ENCODE measurements at regions not wholly inside any gene's neighbourhood (a gene's known extent, or its start where the extent isn't known, plus 50 kb on each side); places are given as distances from the start of the nearest gene placed in this dataset.
A peak's percentile ranks its signal among the peaks of the same experiment; 100 is the strongest.

DNA sequence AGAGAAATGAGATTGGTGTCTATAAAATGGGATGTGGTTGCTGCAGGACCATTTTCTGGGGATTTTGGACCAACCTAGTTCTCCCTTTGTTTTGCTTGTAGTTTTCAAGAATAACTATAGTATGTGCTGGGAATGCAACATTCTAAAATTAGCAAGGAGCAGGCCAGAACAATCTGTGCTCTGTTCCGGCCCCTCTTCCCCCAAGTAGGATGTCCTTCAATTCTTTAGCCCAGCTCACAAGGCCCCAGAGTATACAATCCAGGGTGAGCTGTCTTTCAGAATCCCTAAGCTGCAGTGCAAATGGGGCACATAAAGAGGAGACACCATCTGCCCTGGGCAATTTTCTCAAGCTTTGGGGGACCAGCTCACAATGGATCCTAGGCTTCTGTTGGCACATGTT, 809.1 kb downstream of the TNS3 start:
- H2BK5ac ChIP-seq (ENCODE audit: low read depth, low read length): no peak overlapping the region
- 92% methylated on average over 1 of the region's 1 CpG; no CpG with 5 or more reads in 1 of the 2 experiments for WGBS, 2 experiments (ENCODE audit: extremely low coverage in 1 of 2, insufficient coverage in 1 of 2, insufficient read length in 1 of 2, insufficient replicate concordance in 2 of 2, low coverage in 1 of 2, low lambda C conversion rate in 2 of 2, missing lambda C conversion rate in 1 of 2)
- no peak for FAIRE-seq
- no peaks in the 10 kb centered on the region for H3K23me2 ChIP-seq (ENCODE audit: low read depth, low read length)
- H3K9me3 ChIP-seq (ENCODE audit: insufficient read depth in 2 of 2, low read depth in 1 of 2, low read length in 1 of 2): peaks cover 11 to 18% of the 10 kb centered on the region in 2 experiments; a peak in 3 of 4 replicates
- no peak overlapping the region for H3K4me2 ChIP-seq (ENCODE audit: insufficient read depth in 1 of 2, low read depth in 2 of 2, low read length in 2 of 2)
- H4K20me1 ChIP-seq (replicated peaks in 1 of 2; ENCODE audit: control insufficient read depth in 1 of 2, insufficient read depth in 2 of 2, low read length in 2 of 2): no peaks in the 10 kb centered on the region
- no peak overlapping the region for H3K23ac ChIP-seq (ENCODE audit: insufficient read length)
- no peak overlapping the region for H3K27ac ChIP-seq (ENCODE audit: low read depth, low read length)
- no peak overlapping the region for H2AK5ac ChIP-seq (ENCODE audit: low read depth, low read length)
- no peak overlapping the region for H4K8ac ChIP-seq (ENCODE audit: extremely low read depth, insufficient read depth, low read length)
- no peaks in the 10 kb centered on the region for H3K36me3 ChIP-seq (ENCODE audit: control insufficient read depth in 2 of 4, insufficient read depth in 4 of 4, low read length in 3 of 4)
- no peak overlapping the region for H3K18ac ChIP-seq (ENCODE audit: extremely low read depth, low read length)
- no peak overlapping the region for H3K56ac ChIP-seq (replicated peaks; ENCODE audit: insufficient read length, low read depth, low read length)
- no peak overlapping the region for H3K4me3 ChIP-seq (ENCODE audit: extremely low read depth in 1 of 4, insufficient read depth in 2 of 4, low read depth in 3 of 4, low read length in 4 of 4)
- no peak overlapping the region for H3K14ac ChIP-seq (ENCODE audit: insufficient read length)
- H2BK120ac ChIP-seq (replicated peaks; ENCODE audit: low read depth, low read length): no peak overlapping the region
- H4K5ac ChIP-seq (ENCODE audit: insufficient read length, low read depth, low read length): no peak overlapping the region
- H3K27me3 ChIP-seq (replicated peaks in 1 of 4; ENCODE audit: control insufficient read depth in 3 of 4, extremely low read depth in 1 of 4, insufficient read depth in 3 of 4, low read length in 3 of 4): no peaks in the 10 kb centered on the region
- POLR2A ChIA-PET (ENCODE audit: partially characterized antibody): no interaction called here
- H2BK12ac ChIP-seq (ENCODE audit: low read depth, low read length): no peak overlapping the region
- H3K4me1 ChIP-seq (replicated peaks in 1 of 4; ENCODE audit: control insufficient read depth in 3 of 4, insufficient read depth in 4 of 4, low read length in 3 of 4): no peaks in the 10 kb centered on the region
- DNase-seq (ENCODE audit: low read depth in 1 of 2, low spot score in 2 of 2): no peak
- no peaks in the 10 kb centered on the region for H3K79me1 ChIP-seq (ENCODE audit: low read depth, low read length)
- H2BK20ac ChIP-seq (ENCODE audit: low read length): no peak overlapping the region
- H3K79me2 ChIP-seq (ENCODE audit: control insufficient read depth in 1 of 2, insufficient read depth in 2 of 2, low read length in 2 of 2): no peaks in the 10 kb centered on the region
- H2AFZ ChIP-seq (ENCODE audit: low read length): 0 out of 2 replicates have a peak overlapping the region, but pooled peaks have one; percentile 67
- no peak overlapping the region for H4K91ac ChIP-seq (replicated peaks; ENCODE audit: insufficient read length, low read length)
- CTCF ChIA-PET (ENCODE audit: partially characterized antibody): interaction anchor here (1.2 to 1.4 kb wide), 3 partner anchors 9 to 328 kb away, joined by 4 to 5 read pairs (median 4); no protein-coding TSS in a partner anchor
- no peak overlapping the region for H3K9ac ChIP-seq (replicated peaks in 1 of 4; ENCODE audit: extremely low read depth in 1 of 4, low read depth in 3 of 4, low read length in 3 of 4)
- TF ChIP-seq KDM4A (IDR thresholded peaks at IDR 0.05; ENCODE audit: low read depth, low read length, severe bottlenecking) (no peak), EP300 (IDR thresholded peaks at IDR 0.05; ENCODE audit: borderline replicate concordance in 1 of 2, low read depth in 2 of 2, low read length in 2 of 2) (no peak), CTBP2 (IDR thresholded peaks at IDR 0.05; ENCODE audit: borderline replicate concordance, insufficient read depth, insufficient read length, low read length) (no peak), TBP (IDR thresholded peaks at IDR 0.05; ENCODE audit: low read depth, low read length) (no peak), BRCA1 (IDR thresholded peaks at IDR 0.05; ENCODE audit: low read depth, low read length) (no peak), YY1 (IDR thresholded peaks at IDR 0.05; ENCODE audit: low read depth, low read length) (no peak)
- TF ChIP-seq, protein P1, sequence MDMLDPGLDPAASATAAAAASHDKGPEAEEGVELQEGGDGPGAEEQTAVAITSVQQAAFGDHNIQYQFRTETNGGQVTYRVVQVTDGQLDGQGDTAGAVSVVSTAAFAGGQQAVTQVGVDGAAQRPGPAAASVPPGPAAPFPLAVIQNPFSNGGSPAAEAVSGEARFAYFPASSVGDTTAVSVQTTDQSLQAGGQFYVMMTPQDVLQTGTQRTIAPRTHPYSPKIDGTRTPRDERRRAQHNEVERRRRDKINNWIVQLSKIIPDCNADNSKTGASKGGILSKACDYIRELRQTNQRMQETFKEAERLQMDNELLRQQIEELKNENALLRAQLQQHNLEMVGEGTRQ (IDR thresholded peaks at IDR 0.05; ENCODE audit: low read length): no peak
- H3K4ac ChIP-seq (replicated peaks; ENCODE audit: insufficient read length, low read depth, low read length): no peak overlapping the region
- no peak overlapping the region for H2BK15ac ChIP-seq (ENCODE audit: low read length)

Measured in H1 (cell line).